Endometrial microvascular endothelial cells (primary cell): ENCODE measurements at regions not wholly inside any gene's neighbourhood (a gene's known extent, or its start where the extent isn't known, plus 50 kb on each side); places are given as distances from the start of the nearest gene placed in this dataset.
"Not testable (repeated sequence)": the region's sequence is repeated elsewhere in the genome, so short reads cannot be mapped to it uniquely, and the experiment has no call there.

Experiments
- in situ Hi-C: cut with HindIII; loops from 2 replicates; pipeline ENCODE4 v1.10.0; 2017; ENCODE audit warnings: low sequenced_read_pairs, low pct_unique_long_range_greater_than_20kb; ENCODE audit errors: inconsistent ontology term

GRCh38 chr22:49354516-49355210, 473.0 kb downstream of the BRD1 start:
- in situ Hi-C loops: no loop called here

DNA sequence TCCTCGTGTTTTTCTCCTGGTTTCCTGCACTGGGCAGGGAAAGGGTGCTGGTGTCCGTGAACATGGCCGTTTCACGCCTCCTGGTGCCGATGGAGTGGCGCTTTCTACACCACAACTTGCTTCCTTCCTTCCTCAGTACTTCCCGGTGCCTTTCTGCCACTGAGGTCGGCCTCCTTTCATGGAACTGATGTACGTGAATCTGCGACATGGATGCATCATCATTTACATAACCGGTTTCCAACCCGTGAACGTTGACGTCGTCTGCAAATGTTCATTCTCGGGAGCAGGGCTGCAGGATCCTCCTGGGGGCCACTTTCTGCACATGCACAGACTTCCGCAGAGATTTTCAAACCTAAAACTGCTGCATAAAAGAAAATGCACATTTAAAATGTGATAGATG, 474.4 kb downstream of the BRD1 start:
- in situ Hi-C loops: no loop called here

DNA sequence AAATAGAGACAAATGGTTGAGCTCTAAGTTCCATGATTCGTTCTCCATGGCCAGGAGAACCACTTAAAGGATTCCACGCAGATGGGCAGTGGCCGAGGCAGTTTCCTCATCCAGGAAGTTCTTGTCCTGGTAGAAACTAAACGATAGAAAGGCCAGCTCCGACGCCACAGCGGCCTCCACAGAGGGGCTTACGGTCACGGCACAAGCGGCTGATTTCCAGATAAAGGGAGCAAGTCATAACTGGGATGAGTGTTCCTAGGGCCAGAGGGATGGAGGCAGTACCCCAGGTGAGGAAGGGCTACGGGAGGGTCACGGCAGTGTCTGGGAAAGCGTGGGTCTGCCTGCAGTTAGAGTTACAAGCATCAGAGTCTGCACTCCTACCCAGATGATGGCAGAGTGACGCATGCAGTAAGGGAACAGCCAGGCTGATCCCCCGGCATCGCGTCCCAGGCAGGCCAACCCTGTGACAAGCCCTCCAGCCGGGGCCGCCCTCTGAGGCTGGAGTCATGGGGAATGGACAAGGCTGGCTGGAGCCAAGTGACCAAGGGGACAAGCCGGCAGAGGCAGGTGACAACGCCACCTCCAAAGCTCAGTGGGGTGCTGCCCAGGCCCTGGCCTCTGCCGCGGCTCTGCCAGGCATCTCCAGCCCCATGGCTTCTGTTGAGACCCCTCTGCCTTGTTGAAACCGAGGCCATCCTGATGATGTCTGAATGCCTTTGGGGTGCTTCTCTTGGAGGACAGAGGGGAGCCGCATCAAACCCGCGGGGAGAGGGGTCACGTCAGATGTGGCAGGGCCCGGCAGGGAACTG, 475.1 kb downstream of the BRD1 start:
- in situ Hi-C loops: no loop called here

DNA sequence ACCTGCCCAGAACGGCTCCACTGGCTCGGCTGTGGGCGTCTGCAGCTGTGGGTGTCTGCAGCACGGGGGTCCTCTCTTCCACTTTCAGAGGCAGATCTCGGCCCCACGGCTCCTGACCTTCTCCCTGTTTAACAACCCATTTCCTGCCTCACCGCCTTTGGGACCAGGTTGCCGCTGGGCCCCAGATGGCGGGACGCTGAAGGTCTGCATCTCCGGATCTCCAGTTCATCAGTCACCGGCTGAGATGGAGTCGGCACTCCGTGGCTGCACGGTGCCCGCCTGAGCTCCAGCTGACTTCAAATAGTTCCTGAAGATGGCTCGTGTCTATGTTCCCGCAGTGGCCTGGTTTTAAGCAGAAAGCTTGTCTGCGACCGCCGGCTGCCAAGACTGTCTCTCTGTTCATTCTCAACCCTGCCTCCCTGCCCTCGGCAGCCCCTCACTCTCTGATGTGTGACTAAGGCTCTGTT, 475.9 kb downstream of the BRD1 start:
- in situ Hi-C loops: no loop called here

GRCh38 chr22:49350441-49351121, 477.1 kb downstream of the BRD1 start:
- in situ Hi-C loops: no loop called here

DNA sequence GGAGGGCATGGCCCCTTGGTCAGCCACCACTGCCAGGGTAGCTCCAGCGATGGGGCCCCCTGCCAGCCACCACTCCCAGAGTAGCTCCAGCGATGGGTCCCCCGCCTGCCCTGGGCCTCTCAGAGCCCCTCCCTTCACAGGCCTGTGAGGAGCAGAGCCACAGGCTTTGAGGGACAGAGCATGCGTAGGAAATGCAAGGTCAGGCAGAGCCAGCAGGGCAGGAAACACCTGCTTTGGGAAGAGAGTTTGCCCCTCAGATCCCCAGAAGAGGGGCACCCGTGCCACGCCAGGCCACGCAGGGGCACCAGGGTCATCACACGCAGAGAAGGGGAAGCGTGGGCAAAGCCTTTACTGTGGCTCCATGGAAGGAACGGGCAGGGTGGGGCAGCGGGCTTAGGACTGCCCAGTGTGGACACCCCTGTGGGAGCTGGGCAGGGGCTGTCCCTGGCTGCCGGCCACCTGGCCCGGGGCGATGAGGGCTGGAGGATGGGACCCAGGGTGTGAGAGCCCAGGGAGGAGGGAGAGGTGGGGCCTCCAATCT, 477.8 kb downstream of the BRD1 start:
- in situ Hi-C loops: no loop called here

GRCh38 chr22:49349181-49349835, 478.4 kb downstream of the BRD1 start:
- in situ Hi-C loops: no loop called here

GRCh38 chr22:49348631-49349030, 479.0 kb downstream of the BRD1 start:
- in situ Hi-C loops: no loop called here

GRCh38 chr22:49347376-49347775, 480.3 kb downstream of the BRD1 start:
- in situ Hi-C loops: no loop called here

- in situ Hi-C loops: no loop called here
Observed at GRCh38 chr22:49345896-49346295, 481.8 kb downstream of the BRD1 start.

- in situ Hi-C loops: no loop called here
Observed at GRCh38 chr22:49344656-49345055, 483.0 kb downstream of the BRD1 start.

GRCh38 chr22:49344161-49344560, 483.5 kb downstream of the BRD1 start:
- in situ Hi-C loops: no loop called here

DNA sequence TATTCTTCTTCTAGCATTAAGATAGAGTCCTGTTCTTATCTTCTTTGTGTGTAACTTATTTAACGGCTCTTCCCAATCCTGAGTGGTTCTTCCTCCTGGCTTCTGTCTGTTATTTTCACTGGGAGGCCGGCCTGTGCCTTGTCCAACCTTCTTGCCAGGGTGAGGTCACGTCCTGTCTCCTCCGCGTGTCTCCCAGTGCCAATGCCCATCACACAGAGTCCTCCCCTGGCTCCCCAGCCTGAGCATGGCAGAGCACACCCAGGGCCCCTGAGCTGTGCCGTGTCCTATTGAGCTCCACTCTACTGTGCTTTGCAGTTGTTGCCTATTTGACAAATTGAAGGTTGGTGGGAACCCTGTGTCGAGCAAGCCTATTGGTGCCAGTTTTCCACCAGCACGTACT, 487.3 kb downstream of the BRD1 start:
- in situ Hi-C loops: no loop called here

GRCh38 chr22:49336483-49336882, 491.2 kb downstream of the BRD1 start:
- in situ Hi-C loops: not testable (repeated sequence)

DNA sequence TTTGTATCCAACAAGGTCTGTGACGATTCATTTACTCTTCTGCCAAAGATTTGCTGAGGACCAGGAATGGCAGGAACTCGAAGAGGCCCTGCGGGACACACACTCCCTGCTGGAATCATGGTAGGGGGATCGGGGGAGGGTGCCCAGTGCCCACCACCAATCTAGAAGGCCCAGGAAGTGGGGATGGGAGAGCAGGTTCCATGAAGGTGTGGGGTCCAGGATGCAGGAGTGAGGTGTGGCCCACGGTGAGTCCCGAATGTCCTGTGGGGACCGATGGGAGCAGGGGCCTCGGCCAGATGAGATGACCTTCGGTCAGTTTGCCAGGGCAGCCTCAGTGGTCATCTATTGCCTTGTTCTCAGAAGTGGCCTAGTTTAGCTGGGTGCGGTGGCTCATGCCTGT, 492.7 kb downstream of the BRD1 start:
- in situ Hi-C loops: no loop called here

DNA sequence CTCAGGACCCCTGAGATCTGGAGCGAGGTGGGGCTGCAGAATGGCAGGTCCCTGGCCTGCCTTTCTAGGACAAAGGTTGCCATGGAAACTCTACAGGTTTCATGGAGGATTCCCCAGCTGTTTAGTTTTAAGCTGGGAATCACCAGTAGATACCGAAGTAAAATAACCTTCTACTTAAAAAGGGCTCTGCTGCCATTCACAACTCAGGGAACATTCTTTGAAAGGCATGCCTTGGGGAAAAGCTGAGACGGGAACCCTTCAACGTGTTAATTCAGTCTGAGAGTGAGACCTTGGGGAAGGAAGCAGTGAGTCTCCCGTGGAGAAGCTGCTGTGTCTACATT, 493.3 kb downstream of the BRD1 start:
- in situ Hi-C loops: no loop called here

DNA sequence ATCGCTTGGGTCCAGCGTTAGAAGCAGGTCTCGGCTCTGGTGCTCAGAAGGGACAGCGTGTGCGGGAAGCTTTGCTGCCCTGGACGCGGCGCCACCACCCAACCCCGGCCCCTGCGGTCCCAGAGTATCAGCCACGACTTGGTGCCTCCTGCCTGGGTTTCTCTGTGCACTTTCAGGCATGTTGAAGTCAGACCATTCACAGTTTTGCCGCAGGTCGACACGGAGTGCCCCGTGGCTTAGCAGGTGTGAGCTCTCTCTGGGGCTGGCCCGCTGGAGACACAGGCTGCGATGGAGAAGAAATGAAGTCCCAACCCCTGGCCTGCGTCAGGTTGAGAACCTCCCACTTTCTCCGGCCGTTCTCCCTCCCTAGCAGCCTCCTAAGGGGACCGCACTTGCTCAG, 494.5 kb downstream of the BRD1 start:
- in situ Hi-C loops: no loop called here

DNA sequence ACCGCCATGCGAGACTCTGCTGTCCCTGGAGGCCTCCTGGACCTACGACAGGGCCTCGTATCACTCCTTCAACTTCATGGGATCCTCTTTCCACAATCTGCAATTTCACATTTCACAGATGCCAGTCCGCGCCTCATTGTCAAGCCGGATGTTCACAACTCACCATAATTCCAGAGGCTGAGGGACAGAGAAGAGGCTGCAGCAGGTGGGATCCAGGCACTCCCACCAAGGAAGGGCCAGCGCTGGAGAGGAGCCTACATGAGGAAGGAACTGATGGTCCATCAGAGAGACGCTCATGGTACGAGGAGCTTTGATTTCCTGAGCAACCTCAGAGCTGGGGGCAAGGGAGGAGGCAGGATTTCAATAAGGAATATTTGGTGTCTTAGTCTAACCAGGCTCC, 495.0 kb downstream of the BRD1 start:
- in situ Hi-C loops: no loop called here

DNA sequence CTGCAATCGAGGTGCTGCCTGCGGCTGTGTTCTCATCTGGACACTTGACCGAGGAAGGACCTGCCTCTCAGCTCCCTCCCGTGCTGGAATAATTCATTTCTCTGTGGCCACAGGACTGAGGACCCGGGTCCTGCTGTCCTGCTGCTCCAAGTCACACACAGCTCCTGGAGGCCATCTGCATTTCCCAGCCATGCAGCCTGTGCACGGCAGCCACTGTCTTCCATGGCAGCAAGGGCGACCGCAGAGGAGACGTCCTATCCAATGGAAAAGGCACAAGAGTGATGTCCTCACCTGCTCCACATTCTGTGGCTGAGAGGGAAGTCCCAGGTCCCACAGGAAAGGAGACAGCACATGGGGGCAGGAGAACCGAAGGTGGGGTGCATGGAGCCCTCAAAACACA, 495.8 kb downstream of the BRD1 start:
- in situ Hi-C loops: no loop called here
